ENCODE measurements at regions not wholly inside any gene's neighbourhood (a gene's known extent, or its start where the extent isn't known, plus 50 kb on each side); places are given as distances from the start of the nearest gene placed in this dataset.

DNA sequence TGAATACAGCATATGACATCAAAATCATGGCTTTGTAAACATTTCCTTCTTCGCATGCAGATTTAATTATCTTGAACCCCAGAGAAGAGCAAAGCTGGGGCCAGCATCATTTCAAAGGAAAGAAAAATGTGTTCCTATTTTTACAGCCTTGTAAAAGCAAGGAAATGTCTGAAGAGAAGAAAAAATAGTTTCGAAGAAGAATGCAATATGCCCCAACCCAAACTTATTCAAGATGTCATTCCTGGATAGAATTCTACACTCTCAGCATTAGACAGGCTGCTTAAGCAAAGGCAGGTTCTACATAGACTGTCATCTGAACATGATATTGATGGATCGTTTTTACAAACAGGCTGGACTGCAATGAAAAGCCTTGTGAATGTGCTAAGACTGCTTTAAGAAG, 900.8 kb downstream of the TTLL7 start:
- Histone ChIP-seq H3K36me3 (ENCODE audit: control insufficient read depth, insufficient read depth, low read length) (no peaks in the 10 kb centered on the region), H3K4me1 (ENCODE audit: control insufficient read depth, insufficient read depth, low read length, poor library complexity, severe bottlenecking) (peaks cover 18% of the 10 kb centered on the region), H3K9me3 (ENCODE audit: control insufficient read depth, low read length) (no peaks in the 10 kb centered on the region), H3K27ac (ENCODE audit: low read depth, low read length, severe bottlenecking) (no peak overlapping the region), H3K4me3 (ENCODE audit: extremely low read depth, insufficient read depth, low read length, poor library complexity, severe bottlenecking) (no peak overlapping the region)
- 100% methylated on average over 1 of the region's 3 CpGs for WGBS, 2 experiments (ENCODE audit: insufficient coverage in 2 of 2)

DNA sequence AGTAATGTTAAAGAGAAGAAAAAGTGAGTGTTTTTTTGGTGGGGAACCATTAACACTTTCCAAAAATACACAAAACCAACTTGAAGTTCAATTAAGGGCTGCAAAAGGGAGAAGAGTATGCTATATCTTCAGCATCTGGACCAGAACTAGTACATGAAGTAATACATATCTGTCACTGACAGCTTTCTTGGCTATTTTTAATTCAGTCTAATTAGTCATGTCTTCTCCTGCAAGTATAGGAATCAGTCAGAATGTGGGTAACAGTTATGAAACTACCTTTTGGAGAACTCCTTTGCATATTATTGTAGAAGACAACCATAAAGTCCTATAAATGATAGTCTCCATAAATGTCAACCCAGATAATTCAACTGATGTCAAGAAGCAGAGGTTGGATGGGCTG, 901.2 kb downstream of the TTLL7 start:
- H3K4me1 ChIP-seq (ENCODE audit: control insufficient read depth, insufficient read depth, low read length, poor library complexity, severe bottlenecking) = peaks cover 15% of the 10 kb centered on the region
- no peak overlapping the region for H3K4me3 ChIP-seq (ENCODE audit: extremely low read depth, insufficient read depth, low read length, poor library complexity, severe bottlenecking)
- H3K9me3 ChIP-seq (ENCODE audit: control insufficient read depth, low read length) = no peaks in the 10 kb centered on the region
- no peaks in the 10 kb centered on the region for H3K36me3 ChIP-seq (ENCODE audit: control insufficient read depth, insufficient read depth, low read length)
- no peak overlapping the region for H3K27ac ChIP-seq (ENCODE audit: low read depth, low read length, severe bottlenecking)

DNA sequence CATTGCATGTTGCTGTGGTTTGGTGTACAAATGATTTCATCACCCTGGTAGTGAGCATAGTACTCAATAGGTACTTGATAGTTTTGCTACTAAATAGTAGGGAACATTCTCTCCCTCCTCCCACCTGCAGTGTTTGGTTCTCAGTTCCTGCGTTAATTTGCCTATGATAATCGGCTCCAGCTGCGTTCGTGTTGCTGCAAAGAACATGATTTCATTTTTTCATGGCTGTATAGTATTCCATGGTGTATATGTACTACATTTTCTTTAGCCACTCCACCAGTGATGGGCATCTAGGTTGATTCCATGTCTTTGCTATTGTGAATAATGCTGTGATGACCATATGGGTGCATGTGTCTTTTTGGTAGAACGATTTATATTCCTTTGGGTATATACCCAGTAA, 903.4 kb downstream of the TTLL7 start:
- H3K4me1 ChIP-seq (ENCODE audit: control insufficient read depth, insufficient read depth, low read length, poor library complexity, severe bottlenecking) = no peaks in the 10 kb centered on the region
- 63% methylated on average over 1 of the region's 5 CpGs; no CpG with 5 or more reads in 1 of the 2 experiments for WGBS, 2 experiments (ENCODE audit: insufficient coverage in 2 of 2)
- H3K36me3 ChIP-seq (ENCODE audit: control insufficient read depth, insufficient read depth, low read length) = no peaks in the 10 kb centered on the region
- H3K4me3 ChIP-seq (ENCODE audit: extremely low read depth, insufficient read depth, low read length, poor library complexity, severe bottlenecking) = no peak overlapping the region
- no peaks in the 10 kb centered on the region for H3K9me3 ChIP-seq (ENCODE audit: control insufficient read depth, low read length)
- H3K27ac ChIP-seq (ENCODE audit: low read depth, low read length, severe bottlenecking) = no peak overlapping the region

DNA sequence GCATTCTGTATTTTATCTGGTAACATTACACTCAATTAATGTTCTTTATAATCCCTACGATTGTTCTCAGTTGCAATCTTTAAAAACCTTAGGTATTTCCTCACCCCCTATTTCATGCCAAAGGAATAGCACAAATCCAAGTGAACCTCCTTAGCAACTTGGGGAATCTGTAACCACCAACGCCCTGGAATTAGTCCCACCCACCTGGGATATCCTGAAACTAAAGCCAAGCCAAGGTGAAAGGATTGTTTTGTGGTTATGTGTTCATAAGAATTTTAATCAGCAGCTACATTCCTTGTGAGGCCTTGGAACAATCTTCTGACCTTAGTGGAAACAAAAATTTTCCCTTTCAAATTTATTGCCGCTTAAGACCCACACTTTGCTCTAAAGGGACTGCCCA, 908.7 kb downstream of the TTLL7 start:
- Histone ChIP-seq H3K4me3 (ENCODE audit: extremely low read depth, insufficient read depth, low read length, poor library complexity, severe bottlenecking) (no peak overlapping the region), H3K27ac (ENCODE audit: low read depth, low read length, severe bottlenecking) (no peak overlapping the region), H3K36me3 (ENCODE audit: control insufficient read depth, insufficient read depth, low read length) (no peaks in the 10 kb centered on the region), H3K4me1 (ENCODE audit: control insufficient read depth, insufficient read depth, low read length, poor library complexity, severe bottlenecking) (peaks cover 11% of the 10 kb centered on the region), H3K9me3 (ENCODE audit: control insufficient read depth, low read length) (no peaks in the 10 kb centered on the region)
- WGBS, 2 experiments (ENCODE audit: insufficient coverage in 2 of 2) = 90 to 95% methylated on average over 2 of the region's 3 CpGs

DNA sequence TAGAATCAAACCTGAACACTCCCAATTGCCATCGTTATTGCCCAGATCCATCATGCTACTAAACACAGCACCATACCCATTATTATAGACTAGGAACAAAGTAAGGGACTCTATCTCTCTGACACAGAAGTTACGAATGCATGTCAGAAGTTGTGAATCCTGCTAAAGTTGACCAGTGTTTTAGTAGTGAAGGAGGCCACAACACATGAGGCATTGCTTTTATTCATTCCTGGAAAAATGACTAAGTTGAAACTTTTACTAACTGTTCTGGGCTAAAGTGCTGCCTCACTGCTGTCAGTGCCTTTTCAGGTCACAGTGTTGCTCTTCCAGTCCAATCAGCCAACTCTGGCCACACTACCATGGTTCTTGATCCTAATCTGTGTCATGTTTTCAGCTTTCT, 911.1 kb downstream of the TTLL7 start:
- no peak overlapping the region for H3K4me3 ChIP-seq (ENCODE audit: extremely low read depth, insufficient read depth, low read length, poor library complexity, severe bottlenecking)
- H3K36me3 ChIP-seq (ENCODE audit: control insufficient read depth, insufficient read depth, low read length) = no peaks in the 10 kb centered on the region
- peaks cover 11% of the 10 kb centered on the region for H3K4me1 ChIP-seq (ENCODE audit: control insufficient read depth, insufficient read depth, low read length, poor library complexity, severe bottlenecking)
- H3K27ac ChIP-seq (ENCODE audit: low read depth, low read length, severe bottlenecking) = no peak overlapping the region
- 100% methylated on average over 1 of the region's 2 CpGs; no CpG with 5 or more reads in 1 of the 2 experiments for WGBS, 2 experiments (ENCODE audit: insufficient coverage in 2 of 2)
- H3K9me3 ChIP-seq (ENCODE audit: control insufficient read depth, low read length) = no peaks in the 10 kb centered on the region

DNA sequence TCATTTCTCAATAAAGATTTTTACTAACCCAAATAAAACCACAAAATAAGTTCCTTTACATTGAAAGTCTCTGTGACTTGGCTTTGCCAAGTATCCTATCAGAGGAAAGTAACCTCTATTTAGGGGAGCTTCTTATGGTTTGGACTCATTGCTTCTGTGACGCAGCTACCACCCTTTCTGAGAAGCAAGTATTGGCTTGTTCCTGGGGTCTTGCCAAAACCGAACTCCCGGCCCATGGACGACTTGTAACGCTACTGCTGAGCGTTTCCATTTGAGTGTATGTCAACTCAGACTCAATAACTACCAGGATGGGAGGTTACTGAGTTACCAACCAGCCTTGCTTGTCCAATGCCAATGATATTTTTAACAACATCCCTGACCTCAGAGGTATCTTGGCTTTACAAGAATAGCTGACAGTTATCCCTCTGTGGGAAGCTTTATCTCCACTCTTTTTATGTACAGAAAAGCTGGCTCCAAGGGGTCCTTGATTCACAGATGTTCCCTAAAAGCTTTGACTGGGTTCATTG, 911.9 kb downstream of the TTLL7 start:
- Histone ChIP-seq H3K4me3 (ENCODE audit: extremely low read depth, insufficient read depth, low read length, poor library complexity, severe bottlenecking) (no peak overlapping the region), H3K27ac (ENCODE audit: low read depth, low read length, severe bottlenecking) (no peak overlapping the region), H3K9me3 (ENCODE audit: control insufficient read depth, low read length) (no peaks in the 10 kb centered on the region), H3K4me1 (ENCODE audit: control insufficient read depth, insufficient read depth, low read length, poor library complexity, severe bottlenecking) (peaks cover 11% of the 10 kb centered on the region), H3K36me3 (ENCODE audit: control insufficient read depth, insufficient read depth, low read length) (no peaks in the 10 kb centered on the region)
- WGBS, 2 experiments (ENCODE audit: insufficient coverage in 2 of 2) = 88 to 100% methylated on average over 5 to 6 of the region's 6 CpGs

DNA sequence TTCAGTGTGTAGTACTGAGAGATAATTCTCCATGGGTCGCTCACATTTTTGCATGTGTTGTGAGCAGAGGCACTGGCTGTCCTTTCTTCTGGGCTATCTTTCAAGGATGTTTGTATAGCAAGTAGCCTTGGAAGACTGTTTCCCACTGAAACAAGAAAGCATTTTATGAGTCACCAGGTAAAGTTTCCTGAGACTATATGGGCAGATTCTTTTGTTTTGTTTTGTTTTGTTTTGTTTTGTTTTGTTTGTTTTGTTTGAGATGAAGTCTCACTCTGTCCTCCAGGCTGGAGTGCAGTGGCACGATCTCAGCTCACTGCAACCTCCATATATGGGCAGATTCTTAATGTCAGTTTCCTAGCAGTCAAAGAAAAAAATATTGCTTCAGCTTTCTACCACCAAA, 912.6 kb downstream of the TTLL7 start:
- no peaks in the 10 kb centered on the region for H3K36me3 ChIP-seq (ENCODE audit: control insufficient read depth, insufficient read depth, low read length)
- H3K4me3 ChIP-seq (ENCODE audit: extremely low read depth, insufficient read depth, low read length, poor library complexity, severe bottlenecking) = no peak overlapping the region
- H3K9me3 ChIP-seq (ENCODE audit: control insufficient read depth, low read length) = no peaks in the 10 kb centered on the region
- WGBS, 2 experiments (ENCODE audit: insufficient coverage in 2 of 2) = 78 to 86% methylated on average over 2 of the region's 2 CpGs
- H3K4me1 ChIP-seq (ENCODE audit: control insufficient read depth, insufficient read depth, low read length, poor library complexity, severe bottlenecking) = peaks cover 11% of the 10 kb centered on the region
- peak overlapping the region; percentile 41 for H3K27ac ChIP-seq (ENCODE audit: low read depth, low read length, severe bottlenecking)

DNA sequence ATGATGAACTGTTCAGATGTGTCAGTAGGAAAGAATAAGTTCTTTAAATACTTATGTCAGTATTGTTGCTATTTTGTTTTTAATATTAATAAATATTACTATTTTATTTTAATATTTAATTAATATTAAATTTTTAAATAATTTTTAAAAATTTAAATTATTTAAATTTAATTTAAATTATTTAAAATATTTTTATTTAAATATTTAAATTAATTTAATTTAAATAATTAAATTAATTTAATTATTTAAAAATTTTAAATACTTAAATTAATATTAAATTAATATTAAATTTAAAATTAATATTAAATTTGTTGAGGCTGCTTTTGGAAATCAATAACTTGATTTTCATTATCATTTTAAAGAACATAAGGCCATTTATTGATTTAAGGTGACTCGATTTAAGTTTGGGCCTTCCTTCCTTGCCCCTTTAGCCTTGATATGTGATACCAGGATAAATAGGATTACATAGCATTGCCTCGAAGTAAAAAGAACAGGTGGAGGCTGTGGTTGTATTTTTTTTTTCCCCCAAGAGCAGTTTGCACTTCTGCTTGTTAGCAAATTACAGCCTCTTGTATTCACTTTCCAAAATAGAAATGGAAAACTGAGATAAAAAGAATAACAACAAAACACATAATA, 915.2 kb downstream of the TTLL7 start:
- H3K27ac ChIP-seq (ENCODE audit: low read depth, low read length, severe bottlenecking) = no peak overlapping the region
- no peaks in the 10 kb centered on the region for H3K9me3 ChIP-seq (ENCODE audit: control insufficient read depth, low read length)
- no peak overlapping the region for H3K4me3 ChIP-seq (ENCODE audit: extremely low read depth, insufficient read depth, low read length, poor library complexity, severe bottlenecking)
- peaks cover 11% of the 10 kb centered on the region for H3K4me1 ChIP-seq (ENCODE audit: control insufficient read depth, insufficient read depth, low read length, poor library complexity, severe bottlenecking)
- H3K36me3 ChIP-seq (ENCODE audit: control insufficient read depth, insufficient read depth, low read length) = no peaks in the 10 kb centered on the region
- WGBS, 2 experiments (ENCODE audit: insufficient coverage in 2 of 2) = no CpG with 5 or more reads among the region's 2 CpGs

DNA sequence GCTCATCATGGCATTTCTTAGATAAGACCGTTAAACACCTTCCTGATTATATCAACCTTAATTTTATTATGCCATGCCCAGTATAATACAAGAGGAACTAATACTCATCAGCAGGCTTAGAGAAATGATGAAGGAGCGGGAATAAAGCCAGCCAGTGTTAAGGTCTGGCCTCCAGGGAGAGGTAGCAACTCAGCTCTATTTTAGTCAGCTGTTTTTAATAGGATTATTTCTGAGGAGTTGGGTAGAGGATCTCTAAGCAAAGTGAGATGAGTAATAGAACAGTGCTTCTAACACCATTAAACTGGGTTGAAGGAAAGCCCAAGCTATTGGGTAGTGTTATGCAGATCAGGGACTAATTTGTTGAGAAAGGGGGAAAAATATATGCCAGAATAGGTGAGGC, 921.5 kb downstream of the TTLL7 start:
- Histone ChIP-seq H3K4me3 (ENCODE audit: extremely low read depth, insufficient read depth, low read length, poor library complexity, severe bottlenecking) (no peak overlapping the region), H3K9me3 (ENCODE audit: control insufficient read depth, low read length) (no peaks in the 10 kb centered on the region), H3K36me3 (ENCODE audit: control insufficient read depth, insufficient read depth, low read length) (no peaks in the 10 kb centered on the region), H3K27ac (ENCODE audit: low read depth, low read length, severe bottlenecking) (no peak overlapping the region), H3K4me1 (ENCODE audit: control insufficient read depth, insufficient read depth, low read length, poor library complexity, severe bottlenecking) (no peaks in the 10 kb centered on the region)
- 83% methylated on average over 1 of the region's 2 CpGs; no CpG with 5 or more reads in 1 of the 2 experiments for WGBS, 2 experiments (ENCODE audit: insufficient coverage in 2 of 2)

DNA sequence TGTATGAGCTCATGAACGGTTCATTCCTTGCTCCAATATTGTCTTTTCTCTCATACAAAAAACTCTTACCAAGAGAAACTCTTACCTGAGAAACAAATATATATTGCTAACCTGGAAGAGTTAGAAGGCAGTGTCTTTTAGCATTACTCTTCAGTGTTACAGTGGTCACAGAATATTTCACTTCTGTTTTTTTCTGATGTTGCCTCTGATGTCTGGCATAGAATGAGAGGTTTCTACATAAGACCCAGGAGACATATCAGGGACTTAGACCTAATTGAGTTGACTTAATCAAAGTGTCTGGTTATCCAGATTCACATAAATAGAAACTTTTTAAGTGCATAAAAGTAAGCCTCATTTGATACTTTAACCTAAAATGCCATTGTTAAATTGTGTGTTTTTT, 923.8 kb downstream of the TTLL7 start:
- Histone ChIP-seq H3K27ac (ENCODE audit: low read depth, low read length, severe bottlenecking) (no peak overlapping the region), H3K4me3 (ENCODE audit: extremely low read depth, insufficient read depth, low read length, poor library complexity, severe bottlenecking) (no peak overlapping the region), H3K36me3 (ENCODE audit: control insufficient read depth, insufficient read depth, low read length) (no peaks in the 10 kb centered on the region), H3K4me1 (ENCODE audit: control insufficient read depth, insufficient read depth, low read length, poor library complexity, severe bottlenecking) (no peaks in the 10 kb centered on the region), H3K9me3 (ENCODE audit: control insufficient read depth, low read length) (no peaks in the 10 kb centered on the region)
- WGBS, 2 experiments (ENCODE audit: insufficient coverage in 2 of 2) = no CpG with 5 or more reads among the region's 1 CpG

DNA sequence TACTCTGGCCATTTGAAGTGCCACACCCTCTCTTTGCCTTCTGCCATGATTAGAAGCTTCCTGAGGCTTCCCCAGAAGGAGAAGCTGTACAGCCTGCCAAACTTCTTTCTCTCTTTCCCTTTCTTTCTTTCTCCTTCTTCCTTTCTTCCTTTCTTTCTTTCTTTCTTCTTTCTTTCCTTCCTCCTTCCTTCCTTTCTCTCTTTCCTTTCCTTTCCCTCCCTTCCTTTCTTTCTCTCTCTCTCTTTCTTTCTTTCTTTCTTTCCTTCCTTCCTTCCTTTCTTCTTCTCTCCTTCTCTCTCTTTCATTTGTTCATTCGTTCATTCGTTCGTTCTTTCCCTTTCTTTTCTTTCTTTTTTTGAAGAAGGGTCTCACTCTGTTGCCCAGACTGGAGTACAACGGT, 931.0 kb downstream of the TTLL7 start:
- H3K9me3 ChIP-seq (ENCODE audit: control insufficient read depth, low read length) = no peaks in the 10 kb centered on the region
- H3K36me3 ChIP-seq (ENCODE audit: control insufficient read depth, insufficient read depth, low read length) = no peaks in the 10 kb centered on the region
- H3K4me3 ChIP-seq (ENCODE audit: extremely low read depth, insufficient read depth, low read length, poor library complexity, severe bottlenecking) = no peak overlapping the region
- no peak overlapping the region for H3K27ac ChIP-seq (ENCODE audit: low read depth, low read length, severe bottlenecking)
- WGBS, 2 experiments (ENCODE audit: insufficient coverage in 2 of 2) = 75 to 86% methylated on average over 3 to 4 of the region's 4 CpGs
- no peaks in the 10 kb centered on the region for H3K4me1 ChIP-seq (ENCODE audit: control insufficient read depth, insufficient read depth, low read length, poor library complexity, severe bottlenecking)

All from mesodermal cell (in vitro differentiated cells).